Testis (tissue), 2 donors: ENCODE measurements at regions not wholly inside any gene's neighbourhood (a gene's known extent, or its start where the extent isn't known, plus 50 kb on each side); places are given as distances from the start of the nearest gene placed in this dataset.

Experiments
- CTCF ChIP-seq, 3 experiments: fragments of 450-650 bp in 2 of 3; fragments of 200-600 bp in 1 of 3; sonication (generic) in 1 of 3; IDR thresholded peaks; one replicate each; pipeline ENCODE4 v1.5.1; 2016 to 2019; ENCODE audit warnings: antibody characterized with exemption in 3 of 3, mild to moderate bottlenecking in 2 of 3, moderate library complexity in 1 of 3
- POLR2A ChIP-seq: fragments of 450-650 bp; IDR thresholded peaks from one replicate; pipeline ENCODE4 v1.6.1; 2017; ENCODE audit warnings: antibody characterized with exemption, mild to moderate bottlenecking, moderate library complexity

GRCh38 chr7:67343114-67343513, 346.5 kb downstream of the TYW1 start:
- TF ChIP-seq CTCF (IDR thresholded peaks at IDR 0.05) (no peak), POLR2A (no peak)
